Neural cell (in vitro differentiated cells): ENCODE measurements at regions not wholly inside any gene's neighbourhood (a gene's known extent, or its start where the extent isn't known, plus 50 kb on each side); places are given as distances from the start of the nearest gene placed in this dataset.

Experiments
- EP300 ChIP-seq: fragments of 450-650 bp; conservative IDR thresholded peaks from 2 replicates; pipeline ENCODE4 v1.6.1; 2014; ENCODE audit warnings: antibody characterized with exemption, mild to moderate bottlenecking, moderate library complexity; ENCODE audit not compliant: poor library complexity, severe bottlenecking
- EZH2 ChIP-seq: fragments of 200-600, 300-800 bp; shearing (Covaris generic), sonication (generic); IDR thresholded peaks from 2 replicates; pipeline ENCODE4 v1.6.1; 2014; ENCODE audit warnings: antibody characterized with exemption, low read length, borderline replicate concordance, mild to moderate bottlenecking; ENCODE audit not compliant: insufficient read depth, poor library complexity, severe bottlenecking
- MXI1 ChIP-seq: fragments of 450-650 bp; conservative IDR thresholded peaks from 2 replicates; pipeline ENCODE4 v1.6.1; 2014; ENCODE audit warnings: antibody characterized with exemption, mild to moderate bottlenecking; ENCODE audit not compliant: poor library complexity, severe bottlenecking
- POLR2AphosphoS5 ChIP-seq: IDR thresholded peaks from 2 replicates; pipeline ENCODE4 v1.6.1; 2012
- TF ChIP-seq, protein P1 (sequence below): fragments of 450-650 bp; IDR thresholded peaks from 2 replicates; pipeline ENCODE4 v1.5.1; 2014; ENCODE audit warnings: antibody characterized with exemption, mild to moderate bottlenecking, moderate library complexity; ENCODE audit not compliant: poor library complexity, severe bottlenecking

GRCh38 chr6:82740072-82740471, 325.6 kb downstream of the UBE3D start:
- TF ChIP-seq MXI1 (no peak), EP300 (no peak), POLR2AphosphoS5 (no peak), EZH2 (no peak)
- TF ChIP-seq, protein P1, sequence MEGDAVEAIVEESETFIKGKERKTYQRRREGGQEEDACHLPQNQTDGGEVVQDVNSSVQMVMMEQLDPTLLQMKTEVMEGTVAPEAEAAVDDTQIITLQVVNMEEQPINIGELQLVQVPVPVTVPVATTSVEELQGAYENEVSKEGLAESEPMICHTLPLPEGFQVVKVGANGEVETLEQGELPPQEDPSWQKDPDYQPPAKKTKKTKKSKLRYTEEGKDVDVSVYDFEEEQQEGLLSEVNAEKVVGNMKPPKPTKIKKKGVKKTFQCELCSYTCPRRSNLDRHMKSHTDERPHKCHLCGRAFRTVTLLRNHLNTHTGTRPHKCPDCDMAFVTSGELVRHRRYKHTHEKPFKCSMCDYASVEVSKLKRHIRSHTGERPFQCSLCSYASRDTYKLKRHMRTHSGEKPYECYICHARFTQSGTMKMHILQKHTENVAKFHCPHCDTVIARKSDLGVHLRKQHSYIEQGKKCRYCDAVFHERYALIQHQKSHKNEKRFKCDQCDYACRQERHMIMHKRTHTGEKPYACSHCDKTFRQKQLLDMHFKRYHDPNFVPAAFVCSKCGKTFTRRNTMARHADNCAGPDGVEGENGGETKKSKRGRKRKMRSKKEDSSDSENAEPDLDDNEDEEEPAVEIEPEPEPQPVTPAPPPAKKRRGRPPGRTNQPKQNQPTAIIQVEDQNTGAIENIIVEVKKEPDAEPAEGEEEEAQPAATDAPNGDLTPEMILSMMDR = no peak
